ENCODE measurements at regions not wholly inside any gene's neighbourhood (a gene's known extent, or its start where the extent isn't known, plus 50 kb on each side); places are given as distances from the start of the nearest gene placed in this dataset.
"Not testable (repeated sequence)": the region's sequence is repeated elsewhere in the genome, so short reads cannot be mapped to it uniquely, and the experiment has no call there.

- DNase-seq (ENCODE audit: low spot score): no peak
Observed at GRCh38 chr1:88296642-88297041, 387.4 kb upstream of the PKN2 start.

GRCh38 chr1:88298506-88298905 is 385.6 kb upstream of the PKN2 start:
- DNase-seq (ENCODE audit: low spot score): no peak

GRCh38 chr1:88300752-88301263 is 383.3 kb upstream of the PKN2 start:
- DNase-seq (ENCODE audit: low spot score): no peak

GRCh38 chr1:88302843-88303486 is 381.1 kb upstream of the PKN2 start:
- peak; percentile 58 for DNase-seq (ENCODE audit: low spot score)

- DNase-seq (ENCODE audit: low spot score): no peak
Observed at GRCh38 chr1:88311265-88311664, 372.8 kb upstream of the PKN2 start.

- no peak for DNase-seq (ENCODE audit: low spot score)
Observed at GRCh38 chr1:88311907-88312306, 372.2 kb upstream of the PKN2 start.

GRCh38 chr1:88317396-88317795 is 366.7 kb upstream of the PKN2 start:
- DNase-seq (ENCODE audit: low spot score): no peak

GRCh38 chr1:88318740-88319139 is 365.3 kb upstream of the PKN2 start:
- DNase-seq (ENCODE audit: low spot score): no peak

GRCh38 chr1:88320291-88320690 is 363.8 kb upstream of the PKN2 start:
- no peak for DNase-seq (ENCODE audit: low spot score)

- no peak for DNase-seq (ENCODE audit: low spot score)
Observed at GRCh38 chr1:88321706-88322105, 362.4 kb upstream of the PKN2 start.

GRCh38 chr1:88324899-88325298 is 359.2 kb upstream of the PKN2 start:
- DNase-seq (ENCODE audit: low spot score): no peak

- no peak for DNase-seq (ENCODE audit: low spot score)
Observed at GRCh38 chr1:88327391-88328267, 356.4 kb upstream of the PKN2 start.

GRCh38 chr1:88330201-88330600 is 353.9 kb upstream of the PKN2 start:
- DNase-seq (ENCODE audit: low spot score): no peak

- DNase-seq (ENCODE audit: low spot score): no peak
Observed at GRCh38 chr1:88333086-88333695, 350.9 kb upstream of the PKN2 start.

- no peak for DNase-seq (ENCODE audit: low spot score)
Observed at GRCh38 chr1:88341447-88341846, 342.6 kb upstream of the PKN2 start.

GRCh38 chr1:88342081-88342480 is 342.0 kb upstream of the PKN2 start:
- not testable (repeated sequence) for DNase-seq (ENCODE audit: low spot score)

GRCh38 chr1:88350648-88351047 is 333.4 kb upstream of the PKN2 start:
- no peak for DNase-seq (ENCODE audit: low spot score)

- DNase-seq (ENCODE audit: low spot score): no peak
Observed at GRCh38 chr1:88351960-88352359, 332.1 kb upstream of the PKN2 start.

- DNase-seq (ENCODE audit: low spot score): no peak
Observed at GRCh38 chr1:88354256-88354655, 329.8 kb upstream of the PKN2 start.

- no peak for DNase-seq (ENCODE audit: low spot score)
Observed at GRCh38 chr1:88357729-88358128, 326.3 kb upstream of the PKN2 start.

GRCh38 chr1:88371436-88372023 is 312.5 kb upstream of the PKN2 start:
- no peak for DNase-seq (ENCODE audit: low spot score)

- no peak for DNase-seq (ENCODE audit: low spot score)
Observed at GRCh38 chr1:88375977-88376376, 308.1 kb upstream of the PKN2 start.

All from putamen (tissue), 1 donor.